GM23248 (cell line): ENCODE measurements at regions not wholly inside any gene's neighbourhood (a gene's known extent, or its start where the extent isn't known, plus 50 kb on each side); places are given as distances from the start of the nearest gene placed in this dataset.

Experiments
- DNase-seq: peaks from one replicate; pipeline ENCODE4 v3.0.0-alpha.2; 2015
- H2AFZ ChIP-seq: fragments of 200-600 bp; sonication (generic); 2 replicates; pipeline ENCODE4 v1.6.1; 2016; ENCODE audit warnings: antibody characterized with exemption
- H3F3A ChIP-seq: fragments of 200-600 bp; sonication (generic); 2 replicates; pipeline ENCODE4 v1.6.1; 2016; ENCODE audit warnings: mild to moderate bottlenecking, antibody characterized with exemption, mixed run types; ENCODE audit not compliant: insufficient read depth
- H3K27ac ChIP-seq: fragments of 200-600 bp; sonication (generic); 2 replicates; pipeline ENCODE4 v1.5.1; 2016; ENCODE audit warnings: mild to moderate bottlenecking
- H3K27me3 ChIP-seq: fragments of 200-600 bp; sonication (generic); replicated peaks from 2 replicates; pipeline ENCODE4 v1.6.1; 2016; ENCODE audit warnings: mild to moderate bottlenecking; ENCODE audit not compliant: insufficient read depth
- H3K36me3 ChIP-seq: fragments of 200-600 bp; sonication (generic); 2 replicates; pipeline ENCODE4 v1.6.1; 2016; ENCODE audit warnings: low read depth, mild to moderate bottlenecking
- H3K4me1 ChIP-seq: fragments of 200-600 bp; sonication (generic); 2 replicates; pipeline ENCODE4 v1.6.1; 2016; ENCODE audit warnings: mild to moderate bottlenecking; ENCODE audit not compliant: insufficient read depth
- H3K4me2 ChIP-seq: fragments of 200-600 bp; sonication (generic); one replicate; pipeline ENCODE4 v1.6.1; 2016; ENCODE audit warnings: mild to moderate bottlenecking; ENCODE audit not compliant: unreplicated experiment
- H3K4me3 ChIP-seq: fragments of 200-600 bp; sonication (generic); 2 replicates; pipeline ENCODE4 v1.5.1; 2016; ENCODE audit warnings: mild to moderate bottlenecking
- H3K79me2 ChIP-seq: fragments of 200-600 bp; sonication (generic); 2 replicates; pipeline ENCODE4 v1.6.1; 2016; ENCODE audit warnings: mild to moderate bottlenecking; ENCODE audit not compliant: insufficient read depth
- H3K9ac ChIP-seq: fragments of 200-600 bp; sonication (generic); 2 replicates; pipeline ENCODE4 v1.6.1; 2016; ENCODE audit warnings: mild to moderate bottlenecking
- H3K9me2 ChIP-seq: fragments of 200-600 bp; sonication (generic); 2 replicates; pipeline ENCODE4 v1.6.1; 2016; ENCODE audit warnings: mixed run types, mild to moderate bottlenecking, moderate library complexity; ENCODE audit not compliant: insufficient read depth
- H3K9me3 ChIP-seq: fragments of 200-600 bp; sonication (generic); one replicate; pipeline ENCODE4 v1.6.1; 2017; ENCODE audit warnings: low read depth
- H4K20me1 ChIP-seq: fragments of 200-600 bp; sonication (generic); 2 replicates; pipeline ENCODE4 v1.6.0; 2016; ENCODE audit not compliant: insufficient read depth
- EZH2 ChIP-seq: fragments of 200-600 bp; sonication (generic); IDR thresholded peaks from 2 replicates; pipeline ENCODE4 v1.6.1; 2018; ENCODE audit warnings: antibody characterized with exemption, mild to moderate bottlenecking; ENCODE audit not compliant: insufficient read depth, poor library complexity, severe bottlenecking
- EZH2phosphoT487 ChIP-seq: fragments of 200-600 bp; sonication (generic); IDR thresholded peaks from 2 replicates; pipeline ENCODE4 v1.6.1; 2018; ENCODE audit warnings: antibody characterized with exemption, moderate library complexity, mild to moderate bottlenecking, low read depth; ENCODE audit not compliant: insufficient read depth
- WGBS, 2 experiments: methylation state at CpG; one replicate each; pipeline ENCODE4 v1.1.6; 2015 to 2017; ENCODE audit warnings: low lambda C conversion rate in 2 of 2, low coverage in 1 of 2; ENCODE audit errors: missing lambda C conversion rate in 2 of 2; 5-methylcytosine and 5-hydroxymethylcytosine counted together
- in situ Hi-C: fragments of 300-500 bp; cut with MboI; formaldehyde crosslinking; loops from 2 replicates; pipeline ENCODE4 v1.15.0; 2020

DNA sequence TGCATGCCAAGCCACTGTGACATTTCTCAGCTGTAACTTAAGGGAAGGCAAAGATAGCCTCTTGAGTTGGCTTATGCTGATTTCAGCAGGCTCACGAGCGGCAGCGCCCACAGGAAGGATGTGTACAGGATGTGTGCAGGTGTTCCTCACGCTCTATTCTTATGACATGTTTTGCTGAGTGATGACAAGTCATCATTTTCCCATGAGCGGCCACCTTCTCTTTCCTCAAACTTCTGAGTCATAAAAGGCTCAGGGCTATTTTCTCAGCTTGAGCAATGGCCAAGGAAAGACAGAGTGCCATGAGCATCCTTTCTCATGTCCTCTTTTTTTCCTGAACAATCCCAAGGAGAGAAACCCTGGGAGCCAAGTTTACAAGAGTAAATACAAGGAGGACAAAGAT lies 365.9 kb downstream of the PLK2 start:
- Histone ChIP-seq H3K4me3 (no peak overlapping the region), H3K4me1 (no peaks in the 10 kb centered on the region), H3K9me3 (no peaks in the 10 kb centered on the region), H3K36me3 (no peaks in the 10 kb centered on the region), H3K9ac (no peak overlapping the region), H3K79me2 (no peaks in the 10 kb centered on the region), H3K27ac (no peak overlapping the region), H3K27me3 (no peaks in the 10 kb centered on the region), H3K9me2 (no peaks in the 10 kb centered on the region), H2AFZ (no peak overlapping the region), H3F3A (no peaks in the 10 kb centered on the region), H3K4me2 (no peak overlapping the region), H4K20me1 (no peaks in the 10 kb centered on the region)
- in situ Hi-C loops, result no loop called here
- WGBS, 2 experiments, result 12 to 22% methylated on average over 5 of the region's 5 CpGs
- DNase-seq, result peak; percentile 43
- TF ChIP-seq EZH2phosphoT487 (no peak), EZH2 (no peak)

DNA sequence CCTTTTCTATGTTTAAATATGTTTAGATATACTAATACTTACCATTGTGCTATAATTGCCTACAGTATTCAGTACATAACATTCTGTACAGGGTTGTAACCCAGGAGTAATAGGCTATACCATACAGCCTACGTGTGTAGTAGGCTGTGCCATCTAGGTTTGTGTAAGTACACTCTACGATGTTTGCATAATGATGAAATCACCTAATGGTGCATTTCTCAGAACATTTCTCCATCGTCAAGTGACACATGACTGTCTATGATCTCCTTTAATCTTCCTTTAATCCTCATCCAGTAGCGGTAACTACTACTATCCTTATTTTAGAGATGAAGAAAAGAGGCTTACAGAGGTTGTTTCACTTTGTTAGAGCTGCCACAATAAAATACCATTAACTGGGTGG lies 369.2 kb downstream of the PLK2 start:
- H3K27ac ChIP-seq, result no peak overlapping the region
- H2AFZ ChIP-seq, result no peak overlapping the region
- WGBS, 2 experiments, result 88 to 89% methylated on average over 4 of the region's 4 CpGs
- H4K20me1 ChIP-seq, result no peaks in the 10 kb centered on the region
- no peaks in the 10 kb centered on the region for H3K9me3 ChIP-seq
- no peak overlapping the region for H3K4me2 ChIP-seq
- no peaks in the 10 kb centered on the region for H3K9me2 ChIP-seq
- no peak for TF ChIP-seq EZH2
- no peak overlapping the region for H3K9ac ChIP-seq
- H3F3A ChIP-seq, result no peaks in the 10 kb centered on the region
- in situ Hi-C loops, result no loop called here
- no peaks in the 10 kb centered on the region for H3K27me3 ChIP-seq
- no peaks in the 10 kb centered on the region for H3K4me1 ChIP-seq
- H3K4me3 ChIP-seq, result no peak overlapping the region
- H3K79me2 ChIP-seq, result no peaks in the 10 kb centered on the region
- no peaks in the 10 kb centered on the region for H3K36me3 ChIP-seq
- no peak for DNase-seq

DNA sequence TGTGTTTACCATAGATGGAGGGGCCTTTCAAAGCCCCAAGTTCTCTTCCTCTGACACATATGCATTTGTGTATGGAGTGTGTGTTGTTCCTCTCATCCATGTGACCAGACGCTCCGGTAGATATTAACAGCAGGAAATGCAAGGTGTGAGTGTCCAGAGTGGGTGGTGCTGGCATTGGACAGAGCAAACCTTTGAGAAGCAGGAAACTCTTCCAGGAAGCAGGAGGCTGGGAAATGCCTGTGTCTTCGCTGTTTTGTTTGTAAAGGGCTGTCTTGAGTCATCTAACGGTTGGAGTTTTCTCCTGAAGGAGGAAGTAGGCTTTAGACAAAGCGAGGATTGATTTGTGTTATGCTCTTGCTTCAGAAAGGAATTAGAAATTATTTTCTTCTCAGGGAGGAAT lies 370.9 kb downstream of the PLK2 start:
- no peak overlapping the region for H3K9ac ChIP-seq
- WGBS, 2 experiments, result 93 to 94% methylated on average over 5 of the region's 5 CpGs
- H3K4me3 ChIP-seq, result no peak overlapping the region
- H3K27me3 ChIP-seq, result no peaks in the 10 kb centered on the region
- TF ChIP-seq EZH2, result no peak
- no peak for TF ChIP-seq EZH2phosphoT487
- in situ Hi-C loops, result no loop called here
- no peak overlapping the region for H3K27ac ChIP-seq
- no peak overlapping the region for H2AFZ ChIP-seq
- no peaks in the 10 kb centered on the region for H4K20me1 ChIP-seq
- H3K4me1 ChIP-seq, result no peaks in the 10 kb centered on the region
- no peaks in the 10 kb centered on the region for H3F3A ChIP-seq
- no peaks in the 10 kb centered on the region for H3K9me2 ChIP-seq
- H3K9me3 ChIP-seq, result no peaks in the 10 kb centered on the region
- H3K36me3 ChIP-seq, result no peaks in the 10 kb centered on the region
- no peak for DNase-seq
- no peak overlapping the region for H3K4me2 ChIP-seq
- no peaks in the 10 kb centered on the region for H3K79me2 ChIP-seq

DNA sequence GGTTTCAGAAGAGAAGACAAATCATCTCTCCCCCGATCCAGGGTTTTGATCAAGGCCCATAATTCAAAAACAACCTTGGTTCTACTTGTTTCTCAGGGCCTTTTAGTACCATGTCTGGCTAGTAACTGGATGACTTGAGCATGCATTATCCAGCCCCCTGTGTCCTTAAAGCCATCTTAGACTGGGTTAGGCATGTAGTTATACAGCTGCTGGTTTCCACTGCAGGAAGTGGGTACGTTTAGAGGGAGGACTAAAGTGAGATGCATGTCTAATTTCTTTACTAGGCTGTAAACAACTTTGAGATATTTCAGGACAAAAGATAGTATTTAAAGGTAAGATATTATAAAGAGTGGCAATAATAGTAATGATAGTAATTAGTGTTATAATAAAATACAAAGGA lies 372.0 kb downstream of the PLK2 start:
- in situ Hi-C loops, result no loop called here
- Histone ChIP-seq H3K36me3 (no peaks in the 10 kb centered on the region), H3K9me2 (no peaks in the 10 kb centered on the region), H4K20me1 (no peaks in the 10 kb centered on the region), H3F3A (no peaks in the 10 kb centered on the region), H3K79me2 (no peaks in the 10 kb centered on the region), H3K9ac (no peak overlapping the region), H3K9me3 (no peaks in the 10 kb centered on the region), H3K4me1 (no peaks in the 10 kb centered on the region), H3K4me2 (no peak overlapping the region), H3K27ac (no peak overlapping the region), H3K4me3 (no peak overlapping the region), H2AFZ (no peak overlapping the region), H3K27me3 (no peaks in the 10 kb centered on the region)
- DNase-seq, result no peak
- no peak for TF ChIP-seq EZH2
- TF ChIP-seq EZH2phosphoT487, result no peak
- 86 to 88% methylated on average over 2 of the region's 2 CpGs for WGBS, 2 experiments

DNA sequence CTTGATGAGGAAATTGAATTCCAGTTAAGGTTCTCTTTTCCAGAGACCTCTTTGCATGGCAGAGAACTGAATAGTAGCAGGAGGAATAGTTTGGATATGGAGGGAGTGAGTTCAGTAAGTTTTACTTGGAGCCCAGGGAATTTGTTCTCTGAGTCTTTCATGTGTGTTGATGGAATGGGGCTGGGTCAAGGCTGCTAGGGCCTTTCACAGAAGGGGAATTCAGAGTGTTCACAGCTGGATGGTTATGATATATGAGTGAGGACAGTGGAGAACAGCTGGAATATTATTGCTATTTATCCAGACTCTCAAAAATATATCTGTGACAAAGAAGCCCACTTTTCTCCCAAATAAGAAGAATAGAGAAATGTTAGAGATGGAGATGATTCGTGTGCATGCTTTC lies 372.8 kb downstream of the PLK2 start:
- Histone ChIP-seq H3K4me1 (no peaks in the 10 kb centered on the region), H3K79me2 (no peaks in the 10 kb centered on the region), H3K4me3 (no peak overlapping the region), H3K9ac (no peak overlapping the region), H3K9me3 (no peaks in the 10 kb centered on the region), H3K9me2 (no peaks in the 10 kb centered on the region), H3K27ac (no peak overlapping the region), H2AFZ (no peak overlapping the region), H3K36me3 (no peaks in the 10 kb centered on the region), H4K20me1 (no peaks in the 10 kb centered on the region), H3K27me3 (no peaks in the 10 kb centered on the region), H3F3A (no peaks in the 10 kb centered on the region), H3K4me2 (no peak overlapping the region)
- in situ Hi-C loops, result no loop called here
- no peak for DNase-seq
- TF ChIP-seq EZH2 (no peak), EZH2phosphoT487 (no peak)
- WGBS, 2 experiments, result 23 to 35% methylated on average over 1 of the region's 1 CpG
